A673 (cell line): ENCODE measurements at regions not wholly inside any gene's neighbourhood (a gene's known extent, or its start where the extent isn't known, plus 50 kb on each side); places are given as distances from the start of the nearest gene placed in this dataset.

Source experiments
- EZH2 ChIP-seq: fragments of 200-600 bp; sonication (generic); IDR thresholded peaks from 2 replicates; pipeline ENCODE4 v1.6.1; 2017; ENCODE audit warnings: borderline replicate concordance, low read depth, mild to moderate bottlenecking, mixed read lengths, antibody characterized with exemption, low read length; ENCODE audit not compliant: poor library complexity, severe bottlenecking
- TF ChIP-seq, protein P1 (sequence below): fragments of 300-800, 200-600 bp; sonication (generic); conservative IDR thresholded peaks from 2 replicates; pipeline ENCODE4 v1.5.1; 2017; ENCODE audit warnings: low read depth, mild to moderate bottlenecking, antibody characterized with exemption, low read length, moderate library complexity, mixed read lengths

DNA sequence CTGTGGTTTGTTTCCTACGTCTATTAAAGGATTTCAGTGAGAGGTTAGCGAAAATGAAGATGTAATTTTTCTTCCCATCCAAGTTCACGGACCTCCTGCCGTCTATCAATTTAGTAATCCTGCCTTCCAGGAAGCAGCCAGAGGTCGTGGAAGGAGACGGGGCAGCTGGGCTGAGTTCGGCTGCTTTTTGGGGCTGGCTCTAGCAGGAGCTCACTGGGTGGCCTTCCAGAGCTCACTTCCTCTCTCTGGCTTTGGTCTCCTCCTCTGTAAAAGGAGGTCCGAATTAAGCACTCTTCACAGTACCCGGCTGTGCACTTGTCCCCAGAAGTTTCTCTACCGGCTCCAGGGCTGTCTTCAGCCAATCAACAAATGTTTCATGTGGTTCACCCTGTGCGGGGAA, 295.4 kb downstream of the BCOR start:
- no peak for TF ChIP-seq EZH2
- TF ChIP-seq, protein P1, sequence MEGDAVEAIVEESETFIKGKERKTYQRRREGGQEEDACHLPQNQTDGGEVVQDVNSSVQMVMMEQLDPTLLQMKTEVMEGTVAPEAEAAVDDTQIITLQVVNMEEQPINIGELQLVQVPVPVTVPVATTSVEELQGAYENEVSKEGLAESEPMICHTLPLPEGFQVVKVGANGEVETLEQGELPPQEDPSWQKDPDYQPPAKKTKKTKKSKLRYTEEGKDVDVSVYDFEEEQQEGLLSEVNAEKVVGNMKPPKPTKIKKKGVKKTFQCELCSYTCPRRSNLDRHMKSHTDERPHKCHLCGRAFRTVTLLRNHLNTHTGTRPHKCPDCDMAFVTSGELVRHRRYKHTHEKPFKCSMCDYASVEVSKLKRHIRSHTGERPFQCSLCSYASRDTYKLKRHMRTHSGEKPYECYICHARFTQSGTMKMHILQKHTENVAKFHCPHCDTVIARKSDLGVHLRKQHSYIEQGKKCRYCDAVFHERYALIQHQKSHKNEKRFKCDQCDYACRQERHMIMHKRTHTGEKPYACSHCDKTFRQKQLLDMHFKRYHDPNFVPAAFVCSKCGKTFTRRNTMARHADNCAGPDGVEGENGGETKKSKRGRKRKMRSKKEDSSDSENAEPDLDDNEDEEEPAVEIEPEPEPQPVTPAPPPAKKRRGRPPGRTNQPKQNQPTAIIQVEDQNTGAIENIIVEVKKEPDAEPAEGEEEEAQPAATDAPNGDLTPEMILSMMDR: no peak
